Panc1 (cell line): ENCODE measurements at regions not wholly inside any gene's neighbourhood (a gene's known extent, or its start where the extent isn't known, plus 50 kb on each side); places are given as distances from the start of the nearest gene placed in this dataset.

Experiments
- ATAC-seq: fragments of 200-7000 bp; cut with Tn5 transposase; 2 replicates; pipeline ENCODE4 v1.9.1; 2020; ENCODE audit warnings: mild to moderate bottlenecking, moderate library complexity
- BruUV-seq: library from RNA; stranded (reverse); fragments of 400-500 nt; replicated peaks from 2 replicates; lab custom pipeline; 2021; lab: Mats Ljungman, UMichigan
- CTCF ChIA-PET: fragments of 300-600 bp; sonication (Branson Sonifier 250); formaldehyde crosslinking; loops from one replicate; lab custom pipeline; 2022; ENCODE audit warnings: antibody characterized with exemption; lab: Charles Lee
- POLR2A ChIA-PET: fragments of 300-600 bp; sonication (Branson Sonifier 250); formaldehyde crosslinking; loops from one replicate; lab custom pipeline; 2022; ENCODE audit warnings: antibody characterized with exemption; lab: Charles Lee
- DNase-seq: peaks from one replicate; pipeline ENCODE4 v3.0.0-alpha.2; 2010; ENCODE audit warnings: low read depth, low spot score
- H3K27ac ChIP-seq: 2 replicates; pipeline ENCODE4 v1.5.1; 2011; ENCODE audit warnings: mild to moderate bottlenecking, low read length, inconsistent platforms
- H3K27me3 ChIP-seq: fragments of 200-500 bp; sonication (Bioruptor generic); 2 replicates; pipeline ENCODE4 v1.6.0; 2014; ENCODE audit warnings: low read length, inconsistent platforms; ENCODE audit not compliant: control insufficient read depth, insufficient read depth
- H3K36me3 ChIP-seq: fragments of 200-500 bp; sonication (Bioruptor generic); 2 replicates; pipeline ENCODE4 v1.5.1; 2014; ENCODE audit warnings: inconsistent platforms, mild to moderate bottlenecking, low read length, moderate library complexity; ENCODE audit not compliant: control insufficient read depth, insufficient read depth
- H3K4me1 ChIP-seq: 2 replicates; pipeline ENCODE4 v1.5.1; 2011; ENCODE audit warnings: inconsistent platforms, mild to moderate bottlenecking, low read length, moderate library complexity; ENCODE audit not compliant: control insufficient read depth, insufficient read depth
- H3K4me3 ChIP-seq, 2 experiments: 2 replicates each; pipeline ENCODE4 v1.5.1; 2011 to 2012; ENCODE audit warnings: low read depth in 2 of 2, low read length in 2 of 2, mild to moderate bottlenecking in 2 of 2, inconsistent platforms in 1 of 2, moderate library complexity in 1 of 2
- H3K9me3 ChIP-seq: fragments of 200-500 bp; sonication (Bioruptor generic); 2 replicates; pipeline ENCODE4 v1.5.1; 2014; ENCODE audit warnings: low read depth, mild to moderate bottlenecking, inconsistent platforms, low read length, moderate library complexity; ENCODE audit not compliant: control insufficient read depth, insufficient read depth
- CTCF ChIP-seq: fragments of 450-650 bp; IDR thresholded peaks from 2 replicates; pipeline ENCODE4 v1.5.1; 2017; ENCODE audit warnings: mild to moderate bottlenecking
- POLR2AphosphoS5 ChIP-seq: IDR thresholded peaks from 2 replicates; pipeline ENCODE4 v1.6.1; 2012; ENCODE audit warnings: mild to moderate bottlenecking, low read depth, low read length, moderate library complexity
- SIN3A ChIP-seq: IDR thresholded peaks from 2 replicates; pipeline ENCODE4 v1.6.1; 2012; ENCODE audit warnings: low read depth, mild to moderate bottlenecking, low read length, moderate library complexity, borderline replicate concordance; ENCODE audit not compliant: insufficient read depth
- TCF7L2 ChIP-seq: IDR thresholded peaks from 2 replicates; pipeline ENCODE4 v1.6.1; 2011; ENCODE audit warnings: mild to moderate bottlenecking, low read depth, low read length, inconsistent platforms
- in situ Hi-C: cut with HindIII; loops from 2 replicates; pipeline ENCODE4 v1.10.0; 2016; ENCODE audit warnings: low sequenced_read_pairs, low pct_unique_long_range_greater_than_20kb
- intact Hi-C: fragments of 100-400 bp; cut with micrococcal nuclease; formaldehyde crosslinking; loops from one replicate; pipeline ENCODE4 v1.10.0; 2022; ENCODE audit not compliant: unreplicated experiment
- TF ChIP-seq, protein P1 (sequence below), 2 experiments: IDR thresholded peaks; 2 replicates each; pipeline ENCODE4 v1.6.1; 2011 to 2012; ENCODE audit warnings: low read depth in 2 of 2, control low read depth in 1 of 2, low read length in 1 of 2, mild to moderate bottlenecking in 1 of 2, moderate library complexity in 1 of 2; ENCODE audit not compliant: insufficient read depth in 1 of 2

DNA sequence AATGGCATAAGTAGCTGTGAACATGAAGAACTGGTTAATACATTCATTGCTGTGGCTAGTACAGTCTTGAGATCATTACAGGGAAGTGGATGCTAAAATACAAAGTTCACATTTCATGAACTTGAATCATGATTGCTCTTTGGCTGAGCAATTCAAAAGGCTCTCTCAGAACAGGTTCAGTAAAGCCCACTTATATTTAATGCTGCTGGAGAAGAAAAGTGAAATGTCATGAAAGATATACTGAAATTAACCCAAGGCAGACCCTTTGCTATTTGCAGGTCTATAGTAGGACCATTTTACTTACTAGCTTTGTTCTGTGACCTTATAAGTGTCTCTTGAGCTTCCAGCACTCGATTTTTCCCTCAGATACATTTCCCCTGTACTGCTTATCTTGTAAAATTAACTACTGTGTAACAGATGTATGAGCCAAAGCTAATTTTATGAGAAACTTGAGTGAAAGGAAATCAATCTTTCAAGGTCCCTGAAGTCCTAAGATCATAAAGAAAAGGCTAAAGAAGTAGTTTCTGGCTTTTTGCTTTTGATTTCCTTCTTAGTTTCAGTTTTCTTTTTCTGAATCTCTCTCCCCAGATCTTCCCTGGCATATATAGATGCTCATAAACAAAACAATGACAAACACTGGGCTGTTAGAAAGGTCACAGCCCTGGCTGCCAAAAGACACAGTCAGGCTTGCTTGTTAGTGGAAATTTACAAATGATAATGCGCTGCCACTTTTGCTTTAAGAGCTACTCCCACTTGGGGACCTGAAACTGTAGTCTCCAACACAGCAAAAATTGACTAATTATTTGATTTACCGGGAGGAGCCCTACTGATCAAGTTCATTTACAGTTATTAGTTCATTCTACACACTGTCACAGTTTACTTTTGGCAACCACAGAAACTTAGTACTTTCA is 132.7 kb upstream of the XPO1 start:
- in situ Hi-C loops (no loop called here), intact Hi-C loops (no loop called here)
- H3K4me1 ChIP-seq = peaks cover 9% of the 10 kb centered on the region
- DNase-seq (peak; percentile 65), ATAC-seq (peak; percentile 96)
- H3K36me3 ChIP-seq = no peaks in the 10 kb centered on the region
- H3K4me3 ChIP-seq = peak overlapping the region; percentile 32 to 45
- ChIA-PET POLR2A (interaction anchor here (0.5 to 1.3 kb wide), 4 partner anchors 54 to 134 kb away, joined by 3 to 11 read pairs (median 4); partner anchors contain the start of gene XPO1), CTCF (interaction anchor here (0.5 to 0.6 kb wide), 2 partner anchors 8 to 263 kb away, joined by 3 read pairs; no protein-coding TSS in a partner anchor)
- TF ChIP-seq SIN3A = no peak
- peak; percentile 68 for TF ChIP-seq TCF7L2
- peaks cover 15% of the 10 kb centered on the region; the same call in 1 of the 2 replicates for H3K9me3 ChIP-seq
- peak overlapping the region; percentile 96 for H3K27ac ChIP-seq
- H3K27me3 ChIP-seq = no peaks in the 10 kb centered on the region
- no TSS peak for BruUV-seq

DNA sequence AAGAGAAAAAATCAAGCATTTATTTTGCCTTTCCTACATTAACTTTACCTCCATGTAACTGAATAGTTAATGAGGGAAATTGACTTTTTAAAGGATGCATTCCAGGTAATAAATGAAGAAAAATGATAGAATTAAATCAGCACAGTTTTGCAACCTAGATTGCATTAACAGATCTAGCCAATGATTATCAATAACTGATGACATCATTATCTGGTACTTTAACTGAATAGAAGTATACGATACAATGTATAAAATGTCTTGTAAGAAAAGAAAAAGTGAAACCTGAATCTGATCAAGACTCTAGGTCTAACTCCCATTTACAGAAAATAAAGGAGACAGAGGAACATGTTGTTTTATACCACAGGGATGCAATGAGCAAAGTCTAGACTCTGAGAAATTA is 126.0 kb upstream of the XPO1 start:
- intact Hi-C loops = no loop called here

More for the DNA sequence above, 126.0 kb upstream of the XPO1 start:
- in situ Hi-C loops = no loop called here
- Histone ChIP-seq H3K4me1 (peaks cover 9% of the 10 kb centered on the region; the same call in 1 of the 2 replicates), H3K27ac (no peak overlapping the region; the same call in 1 of the 2 replicates), H3K27me3 (no peaks in the 10 kb centered on the region), H3K36me3 (no peaks in the 10 kb centered on the region), H3K4me3 (no peak overlapping the region), H3K9me3 (no peaks in the 10 kb centered on the region)
- POLR2A ChIA-PET = no interaction called here
- ATAC-seq (no peak), DNase-seq (no peak)
- CTCF ChIA-PET = no interaction called here
- no TSS peak for BruUV-seq
- TF ChIP-seq CTCF (no peak), POLR2AphosphoS5 (no peak), TCF7L2 (no peak), SIN3A (no peak)
- TF ChIP-seq, protein P1, sequence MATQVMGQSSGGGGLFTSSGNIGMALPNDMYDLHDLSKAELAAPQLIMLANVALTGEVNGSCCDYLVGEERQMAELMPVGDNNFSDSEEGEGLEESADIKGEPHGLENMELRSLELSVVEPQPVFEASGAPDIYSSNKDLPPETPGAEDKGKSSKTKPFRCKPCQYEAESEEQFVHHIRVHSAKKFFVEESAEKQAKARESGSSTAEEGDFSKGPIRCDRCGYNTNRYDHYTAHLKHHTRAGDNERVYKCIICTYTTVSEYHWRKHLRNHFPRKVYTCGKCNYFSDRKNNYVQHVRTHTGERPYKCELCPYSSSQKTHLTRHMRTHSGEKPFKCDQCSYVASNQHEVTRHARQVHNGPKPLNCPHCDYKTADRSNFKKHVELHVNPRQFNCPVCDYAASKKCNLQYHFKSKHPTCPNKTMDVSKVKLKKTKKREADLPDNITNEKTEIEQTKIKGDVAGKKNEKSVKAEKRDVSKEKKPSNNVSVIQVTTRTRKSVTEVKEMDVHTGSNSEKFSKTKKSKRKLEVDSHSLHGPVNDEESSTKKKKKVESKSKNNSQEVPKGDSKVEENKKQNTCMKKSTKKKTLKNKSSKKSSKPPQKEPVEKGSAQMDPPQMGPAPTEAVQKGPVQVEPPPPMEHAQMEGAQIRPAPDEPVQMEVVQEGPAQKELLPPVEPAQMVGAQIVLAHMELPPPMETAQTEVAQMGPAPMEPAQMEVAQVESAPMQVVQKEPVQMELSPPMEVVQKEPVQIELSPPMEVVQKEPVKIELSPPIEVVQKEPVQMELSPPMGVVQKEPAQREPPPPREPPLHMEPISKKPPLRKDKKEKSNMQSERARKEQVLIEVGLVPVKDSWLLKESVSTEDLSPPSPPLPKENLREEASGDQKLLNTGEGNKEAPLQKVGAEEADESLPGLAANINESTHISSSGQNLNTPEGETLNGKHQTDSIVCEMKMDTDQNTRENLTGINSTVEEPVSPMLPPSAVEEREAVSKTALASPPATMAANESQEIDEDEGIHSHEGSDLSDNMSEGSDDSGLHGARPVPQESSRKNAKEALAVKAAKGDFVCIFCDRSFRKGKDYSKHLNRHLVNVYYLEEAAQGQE (IDR thresholded peaks at IDR 0.05; ENCODE audit: insufficient read depth in 1 of 2, low read depth in 2 of 2, low read length in 1 of 2) = no peak
